SK-N-MC (cell line): ENCODE measurements at regions not wholly inside any gene's neighbourhood (a gene's known extent, or its start where the extent isn't known, plus 50 kb on each side); places are given as distances from the start of the nearest gene placed in this dataset.

Source experiments
- EZH2 ChIP-seq: fragments of 200-600 bp; sonication (generic); IDR thresholded peaks from one replicate; pipeline ENCODE4 v1.6.1; 2017; ENCODE audit warnings: antibody characterized with exemption
- POLR2AphosphoS5 ChIP-seq: IDR thresholded peaks from 2 replicates; pipeline ENCODE4 v1.6.1; 2012; ENCODE audit warnings: mild to moderate bottlenecking, low read depth, low read length, borderline replicate concordance

DNA sequence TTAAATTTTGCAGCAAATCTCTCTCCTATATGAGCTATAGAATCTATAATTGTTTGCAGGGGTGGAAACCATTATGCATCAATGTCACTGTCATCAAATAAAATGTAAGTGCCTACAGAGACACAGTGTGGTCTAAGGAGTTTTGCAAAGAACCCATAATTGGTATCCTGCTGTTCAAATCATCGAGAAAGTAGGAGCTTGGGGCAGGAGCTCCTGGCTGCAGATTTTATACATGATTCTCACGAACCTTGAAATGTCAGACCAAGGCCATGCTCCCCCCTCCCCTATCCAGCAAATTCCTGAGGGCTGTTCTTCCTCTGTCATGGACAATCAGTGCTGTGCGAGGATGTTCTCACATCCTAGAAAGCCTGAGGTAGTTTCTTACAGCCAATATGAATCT lies 119.5 kb upstream of the CYRIA start:
- no peak for TF ChIP-seq EZH2
- no peak for TF ChIP-seq POLR2AphosphoS5
